Body of pancreas (tissue), 4 donors: ENCODE measurements at regions not wholly inside any gene's neighbourhood (a gene's known extent, or its start where the extent isn't known, plus 50 kb on each side); places are given as distances from the start of the nearest gene placed in this dataset.

Experiments
- POLR2A ChIP-seq, 3 donors: fragments of 450-650 bp; IDR thresholded peaks; one replicate each; pipeline ENCODE4 v1.6.1; 2016; ENCODE audit warnings: antibody characterized with exemption in 3 of 3, mild to moderate bottlenecking in 2 of 3
- TF ChIP-seq, protein P1 (sequence below), 7 experiments: fragments of 450-650 bp in 4 of 7; fragments of 200-600 bp in 3 of 7; sonication (generic) in 3 of 7; IDR thresholded peaks; one replicate each; pipeline ENCODE4 v1.5.1; 2016 to 2019; ENCODE audit warnings: antibody characterized with exemption in 7 of 7

GRCh38 chr6:140316966-140317365, 942.5 kb upstream of the CITED2 start:
- TF ChIP-seq, protein P1, sequence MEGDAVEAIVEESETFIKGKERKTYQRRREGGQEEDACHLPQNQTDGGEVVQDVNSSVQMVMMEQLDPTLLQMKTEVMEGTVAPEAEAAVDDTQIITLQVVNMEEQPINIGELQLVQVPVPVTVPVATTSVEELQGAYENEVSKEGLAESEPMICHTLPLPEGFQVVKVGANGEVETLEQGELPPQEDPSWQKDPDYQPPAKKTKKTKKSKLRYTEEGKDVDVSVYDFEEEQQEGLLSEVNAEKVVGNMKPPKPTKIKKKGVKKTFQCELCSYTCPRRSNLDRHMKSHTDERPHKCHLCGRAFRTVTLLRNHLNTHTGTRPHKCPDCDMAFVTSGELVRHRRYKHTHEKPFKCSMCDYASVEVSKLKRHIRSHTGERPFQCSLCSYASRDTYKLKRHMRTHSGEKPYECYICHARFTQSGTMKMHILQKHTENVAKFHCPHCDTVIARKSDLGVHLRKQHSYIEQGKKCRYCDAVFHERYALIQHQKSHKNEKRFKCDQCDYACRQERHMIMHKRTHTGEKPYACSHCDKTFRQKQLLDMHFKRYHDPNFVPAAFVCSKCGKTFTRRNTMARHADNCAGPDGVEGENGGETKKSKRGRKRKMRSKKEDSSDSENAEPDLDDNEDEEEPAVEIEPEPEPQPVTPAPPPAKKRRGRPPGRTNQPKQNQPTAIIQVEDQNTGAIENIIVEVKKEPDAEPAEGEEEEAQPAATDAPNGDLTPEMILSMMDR (IDR thresholded peaks at IDR 0.05): no peak
- no peak for TF ChIP-seq POLR2A (IDR thresholded peaks at IDR 0.05)
